HG03575 (cell line): ENCODE measurements at regions not wholly inside any gene's neighbourhood (a gene's known extent, or its start where the extent isn't known, plus 50 kb on each side); places are given as distances from the start of the nearest gene placed in this dataset.

Experiments
- ATAC-seq: cut with Tn5 transposase; IDR thresholded peaks from one replicate; pipeline ENCODE4 v1.9.1; 2021; ENCODE audit not compliant: unreplicated experiment, insufficient number of reproducible peaks, low FRiP score; ENCODE audit errors: extremely low read depth

- ATAC-seq = no peak
These were observed 103.1 kb upstream of the MPDZ start for GRCh38 chr9:13382595-13382994.

DNA sequence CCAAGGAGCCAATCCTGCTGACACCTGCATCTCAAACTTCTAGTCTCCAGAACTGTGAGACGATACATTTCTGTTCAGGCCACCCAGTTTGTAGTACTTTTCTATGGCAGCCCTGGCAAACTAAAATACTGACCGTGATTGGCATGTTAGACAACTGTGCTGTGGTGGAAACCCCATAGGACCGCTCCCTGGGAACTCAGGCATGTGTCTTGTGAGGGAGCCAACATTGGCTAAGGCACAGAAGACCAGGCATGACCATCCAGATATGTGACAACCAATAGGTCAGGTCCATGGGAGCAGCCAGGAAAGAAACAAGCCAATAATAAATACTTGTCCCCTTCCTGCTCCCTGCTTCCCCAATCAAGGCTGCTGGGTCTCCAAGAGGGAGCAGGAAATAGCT is 101.4 kb upstream of the MPDZ start:
- ATAC-seq = no peak

DNA sequence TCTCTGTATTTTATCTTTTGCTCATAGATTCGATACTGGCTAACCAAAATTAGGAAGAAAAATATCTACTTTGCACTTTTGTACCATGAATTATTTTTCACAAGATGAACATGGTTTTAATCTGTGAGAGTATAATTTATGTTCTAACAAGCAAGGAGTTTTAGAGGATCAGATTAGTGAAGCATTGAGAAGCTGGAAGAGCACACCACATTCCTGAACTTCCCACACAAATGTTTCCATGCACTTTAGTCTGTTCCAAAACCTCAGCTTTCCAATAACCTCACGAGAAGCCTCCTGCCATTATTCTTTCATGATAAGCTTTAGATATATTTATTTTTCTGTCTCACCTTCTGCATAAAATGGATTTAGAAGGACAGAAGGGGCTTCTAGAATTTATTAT is 98.7 kb upstream of the MPDZ start:
- no peak for ATAC-seq

DNA sequence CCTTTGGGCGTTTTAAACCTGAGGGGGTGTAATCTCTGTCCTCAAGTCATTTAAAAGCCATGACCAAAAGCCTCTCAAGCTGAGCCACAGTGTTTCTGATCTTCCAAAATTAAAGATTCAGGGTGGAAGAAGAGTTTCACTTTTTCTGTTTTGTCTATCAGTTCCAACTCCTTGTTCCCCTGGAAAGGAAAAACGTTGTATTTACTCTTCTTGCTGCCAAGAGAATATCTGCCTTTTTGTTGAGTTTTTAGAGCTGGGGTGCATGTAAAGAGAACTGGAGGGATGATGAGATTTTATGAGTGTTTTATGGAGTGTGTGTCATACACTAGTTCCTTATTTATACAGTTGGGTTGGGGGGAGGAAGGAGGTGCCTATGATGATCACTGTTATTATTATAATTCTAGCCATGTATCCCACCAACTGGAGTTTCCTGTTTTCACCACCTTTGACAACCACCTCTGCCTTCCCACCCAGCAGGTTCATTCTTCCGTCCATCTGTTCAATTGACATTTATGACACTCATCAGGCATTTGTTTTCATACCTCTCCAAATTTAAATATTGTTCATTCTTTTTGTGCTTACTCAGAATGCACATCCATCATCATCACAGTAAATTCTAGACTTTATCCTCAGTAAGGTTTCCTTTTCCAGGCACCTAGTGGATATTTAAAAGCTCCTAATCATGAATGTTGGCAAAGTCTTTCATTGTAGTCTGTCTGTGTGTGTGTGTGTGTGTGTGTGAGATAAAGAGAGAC is 97.9 kb upstream of the MPDZ start:
- ATAC-seq = no peak

DNA sequence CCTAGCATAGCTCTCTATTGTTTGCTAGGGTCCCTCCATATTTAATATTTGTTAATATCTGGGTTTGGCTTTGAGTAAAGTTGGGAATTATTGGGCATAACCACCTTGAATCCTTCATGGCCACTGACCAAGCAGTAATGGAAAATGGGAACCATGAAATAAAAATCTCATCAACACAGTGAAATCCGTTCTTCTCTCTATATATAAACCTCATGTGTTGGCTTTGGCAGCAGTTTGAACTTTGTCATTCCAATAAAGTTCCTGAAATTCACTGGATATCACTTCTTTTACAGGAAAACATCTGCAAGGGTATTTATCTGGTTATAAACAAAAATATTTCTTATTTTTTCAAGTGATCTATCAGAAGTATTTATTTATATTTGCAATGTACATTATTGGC is 93.0 kb upstream of the MPDZ start:
- no peak for ATAC-seq

GRCh38 chr9:13369431-13369830 is 89.9 kb upstream of the MPDZ start:
- ATAC-seq = no peak

GRCh38 chr9:13367784-13368183 is 88.3 kb upstream of the MPDZ start:
- no peak for ATAC-seq

DNA sequence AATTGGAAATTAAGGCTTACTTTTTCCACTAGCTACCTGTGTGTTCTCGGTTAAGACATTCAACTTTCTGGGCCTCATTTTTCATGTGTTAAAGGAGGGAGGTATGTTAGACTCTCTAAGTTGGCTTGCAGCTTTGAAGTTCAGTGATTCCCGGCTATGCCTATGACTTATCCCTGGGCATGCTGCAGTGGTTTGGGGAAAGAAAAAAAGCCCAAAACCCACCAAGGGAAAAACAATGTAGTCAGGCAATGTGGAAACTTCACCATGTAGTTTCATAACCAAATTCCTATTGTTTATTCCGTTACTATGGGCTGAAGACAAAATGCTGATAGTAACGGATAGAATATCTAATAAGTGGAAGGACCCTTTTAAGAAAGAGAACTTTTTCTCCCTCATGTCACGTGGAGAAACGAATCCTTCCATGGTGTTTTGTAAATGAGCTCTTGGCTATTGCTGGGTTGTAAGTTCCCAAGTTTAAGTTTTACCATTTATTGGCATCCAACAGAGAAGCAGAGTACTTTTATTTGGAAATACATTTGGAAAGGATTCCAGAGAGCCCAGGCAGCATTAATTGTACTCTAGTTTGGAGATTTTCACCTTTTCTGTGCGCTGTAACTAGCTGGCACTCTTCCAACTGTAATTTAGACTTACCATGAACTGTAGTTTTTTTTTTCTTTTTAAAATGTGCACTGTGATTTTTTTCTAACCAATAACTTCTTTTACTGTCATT is 84.9 kb upstream of the MPDZ start:
- ATAC-seq = no peak

GRCh38 chr9:13361076-13361475 is 81.6 kb upstream of the MPDZ start:
- ATAC-seq = no peak

GRCh38 chr9:13360188-13360587 is 80.7 kb upstream of the MPDZ start:
- no peak for ATAC-seq

- ATAC-seq = no peak
These were observed 78.6 kb upstream of the MPDZ start for GRCh38 chr9:13358128-13358527.

- no peak for ATAC-seq
These were observed 75.2 kb upstream of the MPDZ start for GRCh38 chr9:13354733-13355132.

- no peak for ATAC-seq
These were observed 73.0 kb upstream of the MPDZ start for GRCh38 chr9:13352451-13352979.

DNA sequence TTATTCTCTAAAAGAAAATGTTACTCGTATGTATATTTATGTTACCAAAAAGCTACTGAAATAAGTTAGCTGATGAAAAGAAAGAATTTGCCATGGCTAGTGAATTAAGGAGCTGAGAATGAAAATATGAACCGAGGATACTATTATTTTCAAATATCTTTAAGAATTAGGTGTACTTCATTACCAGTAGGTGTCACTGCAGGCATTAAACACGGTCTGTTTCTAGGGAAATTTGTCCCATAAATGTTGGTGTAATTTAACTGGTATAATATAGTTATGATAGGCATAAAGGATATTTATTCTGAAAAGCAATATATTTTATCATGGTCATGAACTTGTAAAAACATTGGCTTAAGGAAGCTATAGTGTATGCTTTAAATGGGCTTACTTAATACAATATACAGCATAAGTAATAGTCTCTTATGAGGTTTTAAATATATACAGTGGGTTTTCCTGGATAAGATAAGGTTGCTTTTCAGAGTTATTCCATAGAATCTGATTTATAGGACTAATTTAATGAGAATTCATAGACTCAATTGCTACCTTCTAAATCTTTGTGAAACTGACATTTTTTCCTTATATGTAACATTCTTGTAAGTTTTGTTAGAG is 72.4 kb upstream of the MPDZ start:
- ATAC-seq = no peak

GRCh38 chr9:13332571-13332970 is 53.1 kb upstream of the MPDZ start:
- no peak for ATAC-seq

DNA sequence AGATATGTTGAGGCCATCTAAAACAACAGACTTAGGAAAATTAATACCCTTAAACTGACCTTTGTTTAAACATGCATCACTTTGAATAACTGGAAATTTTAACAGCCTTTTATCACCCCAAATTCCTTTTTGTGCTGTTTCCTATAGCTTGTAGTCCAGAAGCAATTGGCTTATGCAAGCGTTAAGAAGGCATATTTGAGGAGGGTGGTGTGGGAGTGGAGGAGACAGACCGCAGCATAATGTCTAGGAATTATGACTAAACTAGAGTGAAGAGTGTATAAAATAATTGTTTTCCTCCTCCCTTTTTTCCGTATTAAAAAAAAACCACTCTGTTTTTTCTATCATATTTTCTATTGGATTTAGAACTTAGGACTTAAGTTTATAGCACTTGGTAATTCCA is 51.8 kb upstream of the MPDZ start:
- no peak for ATAC-seq

DNA sequence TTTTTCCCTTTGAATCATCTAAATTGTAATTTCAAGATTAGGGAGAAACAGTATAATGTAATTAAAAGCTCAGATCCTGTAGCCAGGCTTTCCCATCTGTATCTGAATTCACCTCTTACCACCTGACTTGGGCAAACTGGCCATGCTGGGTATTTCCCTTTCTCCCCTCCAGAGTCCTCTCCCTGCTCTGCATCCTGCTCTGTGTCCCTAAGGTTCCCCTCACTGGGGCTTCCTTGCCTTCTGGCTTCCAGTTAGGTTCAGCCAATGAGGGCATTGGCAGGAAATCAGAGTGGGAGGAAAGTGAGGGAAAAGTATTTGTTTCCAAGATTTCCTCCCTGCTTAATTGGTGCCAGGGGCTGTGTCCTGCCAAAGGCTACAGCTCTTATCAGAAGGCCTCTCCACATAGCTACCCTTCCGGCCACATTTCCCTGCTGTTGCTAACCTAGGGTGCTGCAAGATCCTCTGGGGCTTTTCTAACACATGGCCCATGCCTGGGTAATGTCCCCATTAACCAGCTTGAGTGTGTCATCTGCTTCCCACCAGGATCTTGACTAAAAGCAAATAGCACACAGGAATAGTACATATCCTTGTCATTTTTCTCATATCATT is 51.0 kb upstream of the MPDZ start:
- ATAC-seq = no peak
